Mucosa of gallbladder (tissue), 1 donor: ENCODE measurements at regions not wholly inside any gene's neighbourhood (a gene's known extent, or its start where the extent isn't known, plus 50 kb on each side); places are given as distances from the start of the nearest gene placed in this dataset.

Experiments
- DNase-seq: peaks from one replicate; pipeline ENCODE4 v3.0.0-alpha.2; 2020; ENCODE audit warnings: low spot score
- donor health status: DM: no; HTN: no; CAD: no.

DNA sequence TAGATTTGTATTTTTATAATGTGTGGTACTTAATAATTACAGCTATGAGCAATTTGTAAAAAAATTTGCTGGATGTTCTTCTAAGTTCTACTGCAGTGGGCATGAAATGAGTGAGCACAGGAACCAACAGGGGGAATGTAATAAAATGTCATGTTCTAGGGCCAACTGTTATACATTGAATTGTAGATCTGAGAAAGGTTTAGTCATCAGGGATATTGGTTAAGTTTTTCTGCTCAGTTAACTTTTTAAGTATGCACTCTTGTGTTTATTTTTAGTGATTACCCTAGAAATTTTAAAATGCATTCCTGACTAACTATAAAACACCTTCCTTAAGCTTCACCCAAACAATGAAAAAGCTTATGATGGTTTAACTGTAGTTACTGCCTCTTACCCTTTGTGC is 101.8 kb downstream of the CAND1 start:
- no peak for DNase-seq

DNA sequence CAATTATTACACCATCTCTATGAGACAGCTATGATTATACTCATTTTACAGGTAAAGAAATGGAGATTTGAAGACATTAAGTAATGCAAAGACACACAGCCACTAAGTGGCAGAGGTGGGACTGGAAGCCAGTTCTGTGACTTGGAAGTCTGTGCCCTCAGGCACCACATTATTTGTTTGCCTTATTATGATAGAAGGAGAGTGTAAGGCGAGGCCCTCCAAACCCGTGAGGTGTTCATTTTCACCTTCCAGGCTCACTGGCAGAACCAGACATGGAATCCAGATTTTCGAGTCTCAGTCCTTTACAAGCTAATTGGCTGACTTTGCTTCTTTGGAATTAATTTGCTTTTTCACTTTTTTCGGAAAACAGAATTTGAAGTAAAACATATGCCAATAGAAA is 107.9 kb downstream of the CAND1 start:
- DNase-seq: no peak

DNA sequence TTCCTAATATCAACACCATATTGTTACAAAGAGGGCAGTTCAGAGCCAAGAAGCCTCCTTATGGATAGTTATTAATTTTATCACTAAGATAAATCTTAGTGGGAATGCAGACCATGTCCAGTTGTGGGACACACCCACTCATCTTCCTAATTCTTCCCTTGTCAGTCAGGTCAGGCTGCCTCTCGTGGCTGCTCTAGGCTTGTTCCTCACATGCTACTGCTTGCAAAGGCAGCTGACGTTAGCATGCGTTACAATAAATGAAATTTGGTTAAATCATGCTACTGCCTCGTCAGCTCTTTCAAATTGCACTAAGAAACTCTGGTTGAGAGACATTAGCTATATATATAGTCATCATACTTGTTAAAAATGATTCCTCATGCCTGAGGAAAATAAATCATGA is 108.4 kb downstream of the CAND1 start:
- DNase-seq: no peak

DNA sequence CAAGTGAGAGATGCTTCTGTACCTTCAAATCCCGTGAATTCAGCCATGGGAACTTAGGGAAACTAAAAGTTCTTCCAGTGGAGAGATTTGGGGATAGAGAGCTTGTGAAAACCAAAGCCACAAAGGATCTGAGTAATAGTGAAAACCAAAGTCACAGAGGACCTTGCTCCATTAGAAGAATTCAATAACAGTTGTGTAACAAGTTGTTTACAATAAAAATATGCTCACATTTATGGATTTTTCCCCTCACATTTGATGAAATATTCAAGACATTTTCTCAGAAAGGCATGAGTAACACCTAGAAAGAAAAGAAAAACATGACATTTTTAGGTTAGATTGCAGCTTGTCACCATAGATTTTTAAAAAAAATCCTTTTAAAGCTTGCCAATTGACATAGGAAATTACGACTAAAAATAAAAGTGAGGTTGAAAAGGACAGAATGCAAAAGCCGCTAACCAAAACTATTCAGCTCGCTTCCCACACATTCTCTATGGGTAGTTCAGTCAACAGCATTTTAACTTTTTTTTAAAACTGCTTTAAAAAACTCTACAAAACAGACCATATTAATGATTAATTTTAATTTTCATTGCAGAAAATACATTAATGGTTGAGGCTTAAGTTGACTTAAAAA is 113.2 kb downstream of the CAND1 start:
- DNase-seq: no peak

DNA sequence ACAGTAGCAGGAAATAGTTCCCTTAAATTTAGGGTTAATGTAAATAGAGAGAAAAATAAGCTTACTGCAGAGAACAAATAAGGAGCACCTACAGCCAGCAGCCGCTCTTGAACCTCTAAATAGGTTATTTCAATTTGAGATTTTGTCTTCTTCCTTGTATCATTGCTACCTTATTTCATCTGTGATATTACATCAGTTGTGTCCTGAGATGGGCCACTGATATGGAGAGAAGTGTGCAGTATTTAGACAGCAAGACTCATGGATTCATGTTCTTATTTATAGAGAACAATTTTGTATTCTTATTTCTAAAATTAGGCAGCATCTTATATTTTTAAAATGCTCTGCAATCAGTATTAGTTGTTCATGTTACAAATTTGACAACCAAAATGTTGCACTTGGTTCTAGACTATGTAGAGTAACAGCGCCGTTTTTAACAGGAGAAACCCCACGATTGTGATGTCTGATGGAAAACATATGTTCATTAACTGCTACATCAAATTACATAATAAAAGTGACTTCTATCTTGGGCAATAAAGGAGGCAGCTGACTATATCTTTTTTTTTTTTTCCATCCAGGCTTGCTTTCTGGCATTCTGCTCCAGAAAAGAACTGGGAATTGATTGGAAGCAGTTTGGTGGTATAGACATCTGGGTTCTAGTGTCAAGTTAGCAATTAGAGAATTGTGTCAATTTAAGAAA is 117.9 kb downstream of the CAND1 start:
- DNase-seq: no peak

DNA sequence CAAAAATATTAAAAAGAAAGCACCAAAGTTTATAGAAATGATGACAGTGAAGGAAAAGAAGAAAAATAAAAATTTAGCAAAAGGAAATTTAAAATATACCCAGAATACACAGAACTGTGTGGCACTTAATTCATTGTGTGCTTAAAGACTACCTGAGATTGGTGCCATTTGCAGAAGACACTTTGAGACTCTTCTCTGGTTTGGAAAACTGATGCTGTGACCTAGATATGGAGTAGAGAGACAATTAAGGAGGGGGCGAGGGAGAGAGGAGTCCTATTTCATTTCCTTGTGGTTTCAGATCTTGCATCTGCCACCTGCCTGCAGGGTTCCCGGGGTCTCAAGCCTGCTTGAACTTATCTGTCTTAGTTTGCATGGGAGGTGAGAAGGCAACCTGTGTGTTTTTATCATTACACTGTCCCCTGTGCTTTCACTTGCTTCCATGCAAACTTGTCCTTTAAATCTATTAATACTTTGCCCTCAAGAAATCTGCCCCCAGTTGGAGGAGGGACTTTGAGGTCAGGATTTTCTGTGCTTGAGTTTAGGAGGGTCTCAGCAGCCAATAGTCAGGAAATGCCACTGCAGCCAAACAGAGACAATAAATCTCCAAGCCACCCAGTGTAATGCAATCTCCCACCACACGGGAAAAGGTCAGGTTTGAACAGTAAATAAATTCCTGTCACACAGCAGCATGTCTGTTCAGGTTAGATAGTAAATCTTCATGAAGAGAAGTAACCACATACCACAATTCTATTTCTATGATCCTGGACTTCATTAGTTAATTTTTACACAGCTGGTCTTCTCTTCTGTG is 119.4 kb downstream of the CAND1 start:
- no peak for DNase-seq

DNA sequence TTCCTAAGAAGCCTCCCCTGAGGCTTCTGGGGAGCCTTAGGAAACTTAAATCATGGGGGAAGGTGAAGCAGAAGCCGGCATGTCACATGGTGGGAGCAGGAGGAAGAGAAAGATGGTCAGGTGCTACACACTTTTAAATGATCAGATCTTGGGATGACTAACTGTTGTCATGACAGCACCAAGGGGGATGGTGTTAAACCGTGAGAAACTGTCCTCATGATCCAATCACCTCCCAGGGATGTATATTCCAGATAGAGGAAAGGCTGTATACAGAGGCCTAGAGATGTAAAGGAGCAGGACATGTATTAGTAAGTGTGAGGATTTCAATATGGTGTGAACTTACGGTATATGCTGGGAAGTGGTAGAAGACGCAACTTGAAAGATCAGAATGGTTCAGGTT is 121.1 kb downstream of the CAND1 start:
- DNase-seq: no peak

DNA sequence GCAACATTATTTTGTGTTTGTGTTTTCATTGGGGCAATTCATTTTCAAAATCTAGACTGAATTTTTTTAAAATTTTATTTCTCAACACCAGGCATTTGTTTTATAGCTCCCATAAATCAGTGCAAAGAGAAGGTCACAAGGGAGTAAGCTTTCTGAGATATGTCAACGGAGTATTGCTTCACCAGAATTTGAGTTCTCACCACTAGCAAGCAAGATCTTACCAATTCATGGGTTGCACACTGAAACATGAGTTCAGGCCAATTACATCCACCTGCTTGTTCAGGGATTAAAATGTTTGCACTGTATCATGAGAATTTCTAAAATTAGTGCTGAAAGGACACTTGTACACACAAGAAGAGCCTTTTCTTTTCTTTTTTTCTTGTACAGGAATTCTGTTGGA is 121.9 kb downstream of the CAND1 start:
- no peak for DNase-seq

DNA sequence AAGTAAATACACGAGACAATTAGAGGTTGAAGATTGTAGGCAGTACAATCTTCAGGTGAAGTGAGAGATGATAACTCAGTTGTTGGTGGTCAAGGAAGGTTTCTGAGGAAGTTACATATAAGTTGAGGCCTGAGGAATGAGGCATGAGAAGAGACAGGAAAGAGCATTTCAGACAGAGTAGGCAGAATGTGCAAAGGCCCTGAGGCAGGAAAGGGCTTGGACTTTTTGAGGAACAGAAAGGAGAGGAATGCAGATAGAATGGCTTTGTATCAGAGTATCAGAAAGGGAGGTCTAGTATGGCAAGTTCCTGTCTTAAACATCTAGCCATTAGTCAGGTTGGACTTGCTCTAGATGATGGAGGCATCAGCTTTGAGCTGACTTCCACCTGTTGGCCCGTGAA is 122.5 kb downstream of the CAND1 start:
- no peak for DNase-seq

DNA sequence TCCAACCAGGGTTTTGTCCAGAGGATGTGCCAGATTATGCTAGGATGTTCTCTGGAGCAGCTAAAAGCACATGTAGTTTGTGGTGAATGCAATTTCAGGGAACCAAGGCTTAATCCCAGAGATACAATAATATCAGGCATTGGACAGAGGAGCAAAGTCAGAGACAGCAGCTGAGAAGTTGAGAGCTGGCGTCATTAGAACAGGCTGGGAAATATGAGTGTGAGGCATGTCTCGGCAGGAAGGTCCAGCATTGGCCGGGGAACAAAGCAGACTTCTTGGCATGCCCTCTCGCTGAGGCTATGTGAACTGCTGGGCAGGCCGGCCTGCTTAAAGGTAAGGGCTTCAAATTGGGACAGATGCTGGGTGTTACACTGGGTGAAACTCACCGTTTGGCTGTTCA is 125.4 kb downstream of the CAND1 start:
- DNase-seq: peak; percentile 23

DNA sequence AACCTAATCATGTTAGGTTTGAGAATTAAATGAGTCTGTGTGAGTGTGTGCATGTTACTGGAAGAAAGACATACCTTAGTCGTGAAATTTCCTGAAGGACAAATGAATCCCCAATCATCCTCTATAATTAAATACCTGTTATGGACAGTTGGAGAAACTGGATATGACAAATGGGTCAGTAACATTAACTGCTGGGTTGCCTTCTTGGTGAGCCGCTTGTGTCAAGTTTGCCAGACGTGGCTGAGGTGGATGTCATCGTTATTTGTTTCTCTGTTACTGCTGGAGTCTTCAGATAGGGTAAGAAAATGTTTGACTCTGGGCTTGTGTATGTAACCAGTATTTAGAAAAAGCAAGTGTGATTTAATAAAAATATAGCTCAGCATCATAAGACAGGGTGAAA is 131.6 kb downstream of the CAND1 start:
- no peak for DNase-seq

DNA sequence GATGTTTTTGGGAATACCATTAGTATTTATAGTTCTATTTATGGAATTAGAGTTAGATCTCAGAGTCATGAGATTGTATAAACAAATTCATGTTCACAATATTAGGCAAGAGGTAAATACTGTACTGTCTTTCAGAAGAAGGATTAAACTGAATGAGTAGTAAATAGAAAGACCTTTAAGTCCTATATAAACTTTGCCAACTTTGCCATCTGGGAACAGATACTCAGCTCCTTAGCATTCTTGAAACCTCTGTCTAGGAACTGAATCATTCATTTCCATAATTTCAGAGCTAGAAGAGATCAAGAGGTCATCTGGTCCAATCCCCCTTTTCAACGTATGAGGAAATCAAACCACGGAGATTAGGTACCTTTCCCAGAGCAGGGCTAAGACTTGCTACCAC is 141.1 kb downstream of the CAND1 start:
- no peak for DNase-seq

DNA sequence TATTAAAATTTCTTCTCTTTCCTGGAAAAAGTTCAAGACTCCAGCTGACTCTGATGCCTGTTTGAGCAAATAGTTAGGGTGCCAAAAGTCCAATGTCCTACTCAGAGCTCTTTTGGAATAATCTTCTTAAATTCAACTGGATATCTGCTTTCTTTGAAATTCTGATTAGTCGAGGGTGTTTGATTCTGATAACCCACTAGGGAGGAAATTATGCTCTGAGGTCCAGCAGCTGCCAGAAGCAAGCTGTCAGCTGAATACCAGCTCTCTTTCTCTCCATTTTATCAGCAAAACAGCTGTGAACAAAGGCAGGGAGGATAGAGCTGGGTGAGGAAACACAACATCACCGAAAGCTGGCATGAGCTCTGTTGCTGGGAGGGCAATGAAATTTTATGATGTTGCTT is 141.5 kb downstream of the CAND1 start:
- no peak for DNase-seq

DNA sequence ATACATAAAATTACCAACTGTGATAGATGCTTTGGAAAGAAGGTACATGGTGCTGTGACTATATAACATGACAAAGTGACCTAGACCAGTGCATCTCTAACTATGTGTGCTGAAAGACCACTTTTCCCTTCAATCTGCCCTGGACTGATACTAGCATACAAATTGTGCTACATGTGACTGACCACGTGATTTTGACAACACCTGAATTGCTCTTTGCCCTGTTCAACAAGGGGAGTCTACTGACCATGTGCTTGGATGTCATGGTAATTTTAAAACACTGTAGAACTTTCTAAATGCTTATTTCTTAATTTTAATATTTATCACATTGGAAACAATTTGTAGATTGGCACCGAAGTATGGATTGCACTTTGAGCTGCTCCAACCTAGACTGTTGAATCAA is 142.4 kb downstream of the CAND1 start:
- no peak for DNase-seq

DNA sequence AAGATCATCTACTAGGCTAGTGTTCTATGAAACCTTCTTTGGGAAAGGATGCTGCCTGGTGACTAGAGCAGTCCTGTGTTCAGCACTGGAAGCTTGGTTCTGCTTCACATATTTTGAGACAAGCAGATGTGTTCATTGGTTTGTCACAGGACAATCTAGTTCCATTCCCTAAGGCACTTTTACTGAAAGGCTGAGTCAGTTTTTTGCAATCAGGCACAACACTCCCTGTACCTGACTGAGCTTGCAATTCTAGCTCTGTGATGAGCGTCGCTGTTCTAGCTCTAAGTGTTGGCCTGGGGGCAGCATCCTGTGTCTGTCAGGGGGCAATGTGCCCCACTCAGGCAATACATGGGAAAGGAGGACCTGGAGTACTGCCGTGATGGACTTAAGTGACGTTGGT is 144.4 kb downstream of the CAND1 start:
- no peak for DNase-seq

DNA sequence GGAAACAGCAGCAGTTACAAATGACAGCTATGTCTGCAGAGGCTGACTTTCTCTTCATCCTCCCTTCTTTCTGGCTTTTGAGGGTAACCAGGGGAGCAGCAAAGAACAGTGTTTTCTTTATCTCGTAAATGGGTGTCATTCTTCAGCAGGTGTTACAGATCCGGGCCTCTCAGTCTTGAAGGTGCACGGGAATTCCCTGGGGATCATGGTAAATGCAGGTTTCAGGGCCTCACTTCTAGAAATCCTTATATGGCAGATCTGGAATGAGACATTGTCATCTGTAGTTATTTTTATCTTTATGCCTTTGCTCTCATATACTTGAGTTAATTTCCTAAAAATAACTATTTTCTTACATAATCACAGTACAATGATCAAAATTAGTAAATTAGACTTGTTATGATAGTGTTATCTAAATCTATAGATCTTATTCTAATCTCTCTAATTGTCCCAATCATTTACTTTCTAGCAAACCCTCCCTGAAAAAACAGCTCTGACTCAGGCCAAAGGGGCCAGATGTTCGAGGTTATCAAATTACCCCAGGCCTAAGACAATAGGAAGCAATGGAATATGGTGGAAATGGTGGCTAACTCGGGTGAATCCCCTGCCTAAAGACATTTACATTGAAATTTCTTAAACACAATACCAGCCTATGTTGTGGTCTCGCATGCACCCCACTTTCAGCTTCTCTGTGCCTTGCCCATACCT is 145.0 kb downstream of the CAND1 start:
- no peak for DNase-seq

DNA sequence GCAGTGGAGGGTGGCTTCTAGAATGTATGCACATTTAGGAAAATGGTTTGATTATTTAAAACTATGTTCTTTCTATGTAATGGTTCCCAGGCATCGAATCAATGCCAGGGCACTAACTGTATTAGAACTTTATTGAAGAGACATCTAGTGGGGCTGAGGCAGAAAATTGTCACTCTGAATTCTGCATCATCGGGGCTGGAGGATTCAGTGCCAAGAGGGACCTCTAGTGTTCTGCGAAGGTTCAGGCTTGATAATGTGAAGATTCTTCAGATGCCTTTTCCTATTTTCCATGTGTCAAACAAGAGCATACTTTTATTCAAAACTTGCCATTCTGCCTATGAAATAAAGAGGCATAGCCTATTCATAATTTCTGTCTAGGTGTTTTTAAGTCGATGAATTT is 146.3 kb downstream of the CAND1 start:
- no peak for DNase-seq

DNA sequence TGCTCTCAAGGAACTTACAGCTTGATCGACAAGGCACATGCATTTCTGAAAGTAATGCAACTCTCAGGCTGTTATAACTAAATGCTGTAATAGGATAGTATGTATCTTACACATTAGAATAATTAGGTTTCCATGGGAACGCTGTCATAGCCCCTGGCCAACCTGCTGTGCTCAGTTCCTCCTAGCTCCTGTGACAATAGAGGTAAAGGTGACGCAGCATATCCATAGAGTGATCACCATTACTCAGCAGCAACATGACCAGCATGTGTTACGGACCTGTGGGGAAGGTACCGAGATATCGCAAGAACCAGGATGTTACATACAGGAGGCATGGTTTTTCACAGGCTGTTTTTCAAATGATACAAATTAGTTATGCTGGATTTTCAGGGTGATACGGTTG is 150.7 kb downstream of the CAND1 start:
- DNase-seq: no peak

DNA sequence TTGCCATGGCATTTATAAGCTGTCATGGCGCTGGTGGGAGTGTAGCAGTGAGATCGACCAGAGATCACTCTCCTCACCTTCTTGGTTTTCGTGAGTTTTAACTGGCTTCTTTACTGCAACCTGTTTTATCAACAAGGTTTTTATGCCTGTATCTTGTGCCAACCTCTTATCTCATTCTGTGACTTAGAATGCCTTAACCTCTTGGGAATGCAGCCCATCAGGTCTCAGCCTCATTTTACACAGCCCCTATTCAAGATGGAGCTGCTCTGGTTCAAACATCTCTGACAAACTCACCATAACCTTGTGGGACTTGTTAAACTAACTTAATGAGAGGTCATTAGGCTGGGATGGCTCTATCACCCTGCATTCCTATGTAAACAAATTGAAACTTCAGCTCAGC is 151.3 kb downstream of the CAND1 start:
- DNase-seq: no peak

DNA sequence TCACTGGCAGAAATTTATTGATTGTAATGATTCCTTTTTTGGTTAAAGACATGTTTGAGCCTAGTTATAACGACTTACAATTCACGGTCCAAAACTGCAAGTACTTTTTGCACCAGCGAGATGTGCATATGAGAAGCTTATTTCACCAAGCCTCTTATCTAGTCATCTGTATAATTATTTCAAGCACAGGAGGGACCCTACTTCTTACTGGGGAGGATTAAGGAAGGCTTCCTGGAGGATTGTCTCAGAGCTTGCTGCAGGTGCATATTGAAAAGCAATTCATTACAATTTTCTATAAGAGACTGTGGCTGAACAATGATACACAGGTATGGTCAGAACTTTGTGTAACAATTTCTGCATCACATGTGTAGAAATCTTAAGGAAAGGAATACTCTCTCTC is 152.9 kb downstream of the CAND1 start:
- DNase-seq: no peak

DNA sequence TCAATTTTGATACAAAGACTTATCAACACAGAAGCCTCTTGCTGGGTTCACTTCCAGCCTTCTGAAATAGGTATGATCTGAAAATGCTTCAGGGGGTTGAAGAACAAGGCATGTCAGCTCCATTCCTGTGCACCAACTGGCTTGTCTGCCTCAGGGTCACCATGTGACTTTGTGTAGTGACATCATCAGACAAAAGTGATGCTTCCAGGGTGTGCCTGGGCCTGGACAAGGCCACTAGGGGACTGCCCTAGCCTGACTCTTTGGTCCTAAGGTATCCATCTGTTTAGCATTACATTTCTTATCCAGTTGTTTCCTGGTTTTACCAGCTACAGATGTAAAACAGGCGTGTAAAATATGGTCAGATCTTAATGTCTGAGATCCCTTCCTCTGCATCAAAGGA is 155.6 kb downstream of the CAND1 start:
- no peak for DNase-seq

DNA sequence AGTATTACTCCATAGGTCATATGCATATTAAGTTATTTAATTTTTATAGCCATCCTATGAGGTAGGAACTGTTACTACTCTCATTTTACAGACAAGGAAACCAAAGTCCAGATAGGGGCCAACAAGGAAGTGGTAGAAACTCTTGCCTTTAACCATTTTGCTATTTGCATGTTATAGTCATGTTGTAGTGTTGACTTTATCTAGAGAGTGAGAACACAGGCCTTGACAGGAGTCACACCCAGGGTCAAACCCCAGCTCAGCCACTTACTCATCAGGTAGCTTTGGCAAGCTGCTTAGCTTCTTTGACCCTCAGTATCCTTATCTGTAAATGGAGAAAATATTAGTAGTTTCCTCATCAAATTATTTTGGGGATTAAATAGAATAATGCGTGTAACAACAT is 156.2 kb downstream of the CAND1 start:
- no peak for DNase-seq

DNA sequence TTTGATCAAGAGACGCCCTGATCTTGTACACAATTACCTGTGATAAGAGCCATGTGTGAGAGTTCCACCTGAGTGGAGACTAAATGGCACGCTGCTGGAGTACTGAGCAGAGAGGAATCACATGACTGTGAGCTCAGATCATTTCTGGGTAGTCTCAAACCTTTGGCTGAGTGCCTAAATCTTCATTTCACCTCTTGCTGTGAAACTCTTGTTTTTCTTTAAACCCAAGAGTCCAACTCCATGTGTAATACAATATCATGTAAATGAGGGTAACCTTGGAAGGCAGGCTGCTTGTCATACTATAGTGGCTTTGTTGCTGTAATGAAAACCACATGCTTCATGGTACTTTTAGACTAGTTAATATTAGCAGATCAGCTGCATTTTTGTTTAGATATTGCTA is 156.9 kb downstream of the CAND1 start:
- DNase-seq: peak; percentile 33
